ENCODE measurements at regions not wholly inside any gene's neighbourhood (a gene's known extent, or its start where the extent isn't known, plus 50 kb on each side); places are given as distances from the start of the nearest gene placed in this dataset.
"Not testable (repeated sequence)": the region's sequence is repeated elsewhere in the genome, so short reads cannot be mapped to it uniquely, and the experiment has no call there.

DNA sequence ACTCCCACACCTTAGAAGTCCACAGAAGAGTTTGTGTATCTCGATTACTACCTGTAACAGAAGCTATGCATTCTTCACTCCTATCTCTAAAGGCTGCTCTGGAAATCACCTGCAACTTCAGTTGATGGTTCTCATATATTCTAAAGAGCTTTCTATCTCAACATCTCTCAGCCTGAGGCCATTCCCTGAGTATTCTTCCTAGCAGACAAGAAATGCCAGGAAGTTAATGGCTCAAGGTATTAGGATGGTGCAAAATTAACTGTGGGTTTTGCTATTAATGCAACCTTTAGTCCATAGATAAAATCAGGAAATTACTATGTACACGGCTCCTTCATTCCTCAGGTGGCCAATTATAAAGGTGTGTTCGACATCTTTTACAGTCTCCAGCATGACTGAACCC lies 290.1 kb downstream of the ZNF716 start:
- not testable (repeated sequence) for H3K36me3 ChIP-seq (ENCODE audit: low read depth); H3K4me1 ChIP-seq (ENCODE audit: insufficient read depth, poor library complexity, severe bottlenecking); ATAC-seq (ENCODE audit: low read depth); DNase-seq (ENCODE audit: low spot score); H3K27ac ChIP-seq (ENCODE audit: poor library complexity, severe bottlenecking); H3K27me3 ChIP-seq (ENCODE audit: insufficient read depth, poor library complexity, severe bottlenecking); H3K4me3 ChIP-seq (ENCODE audit: severe bottlenecking); H3K9me3 ChIP-seq (ENCODE audit: severe bottlenecking)

DNA sequence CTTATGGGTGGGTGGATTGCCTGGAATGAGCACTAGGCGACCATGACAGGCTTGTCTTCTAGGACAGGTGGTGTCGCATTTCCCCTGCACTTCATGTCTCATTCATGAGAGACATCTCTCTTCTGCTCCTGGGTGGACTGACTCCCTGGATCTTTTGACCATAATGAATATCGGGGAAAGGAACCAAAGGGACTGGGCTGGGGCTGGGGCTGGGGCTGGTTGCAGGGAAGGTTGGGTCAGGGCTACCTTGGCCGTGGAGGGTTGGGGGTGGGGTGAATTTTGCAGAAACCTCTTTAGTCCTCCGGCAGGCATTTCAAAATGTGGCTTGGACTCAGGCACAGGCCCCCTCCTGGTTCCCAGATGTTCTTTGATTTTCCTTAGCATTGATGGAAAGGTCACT lies 319.2 kb downstream of the ZNF716 start:
- TF ChIP-seq, protein P1, sequence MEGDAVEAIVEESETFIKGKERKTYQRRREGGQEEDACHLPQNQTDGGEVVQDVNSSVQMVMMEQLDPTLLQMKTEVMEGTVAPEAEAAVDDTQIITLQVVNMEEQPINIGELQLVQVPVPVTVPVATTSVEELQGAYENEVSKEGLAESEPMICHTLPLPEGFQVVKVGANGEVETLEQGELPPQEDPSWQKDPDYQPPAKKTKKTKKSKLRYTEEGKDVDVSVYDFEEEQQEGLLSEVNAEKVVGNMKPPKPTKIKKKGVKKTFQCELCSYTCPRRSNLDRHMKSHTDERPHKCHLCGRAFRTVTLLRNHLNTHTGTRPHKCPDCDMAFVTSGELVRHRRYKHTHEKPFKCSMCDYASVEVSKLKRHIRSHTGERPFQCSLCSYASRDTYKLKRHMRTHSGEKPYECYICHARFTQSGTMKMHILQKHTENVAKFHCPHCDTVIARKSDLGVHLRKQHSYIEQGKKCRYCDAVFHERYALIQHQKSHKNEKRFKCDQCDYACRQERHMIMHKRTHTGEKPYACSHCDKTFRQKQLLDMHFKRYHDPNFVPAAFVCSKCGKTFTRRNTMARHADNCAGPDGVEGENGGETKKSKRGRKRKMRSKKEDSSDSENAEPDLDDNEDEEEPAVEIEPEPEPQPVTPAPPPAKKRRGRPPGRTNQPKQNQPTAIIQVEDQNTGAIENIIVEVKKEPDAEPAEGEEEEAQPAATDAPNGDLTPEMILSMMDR (IDR thresholded peaks at IDR 0.05; ENCODE audit: poor library complexity, severe bottlenecking): no peak
- H3K27ac ChIP-seq (ENCODE audit: poor library complexity, severe bottlenecking): no peak overlapping the region
- no peaks in the 10 kb centered on the region for H3K9me3 ChIP-seq (ENCODE audit: severe bottlenecking)
- H3K4me1 ChIP-seq (ENCODE audit: insufficient read depth, poor library complexity, severe bottlenecking): no peaks in the 10 kb centered on the region
- DNase-seq (ENCODE audit: low spot score) (no peak), ATAC-seq (ENCODE audit: low read depth) (no peak)
- no peaks in the 10 kb centered on the region for H3K36me3 ChIP-seq (ENCODE audit: low read depth)
- no peak overlapping the region for H3K4me3 ChIP-seq (ENCODE audit: severe bottlenecking)
- H3K27me3 ChIP-seq (ENCODE audit: insufficient read depth, poor library complexity, severe bottlenecking): no peaks in the 10 kb centered on the region

DNA sequence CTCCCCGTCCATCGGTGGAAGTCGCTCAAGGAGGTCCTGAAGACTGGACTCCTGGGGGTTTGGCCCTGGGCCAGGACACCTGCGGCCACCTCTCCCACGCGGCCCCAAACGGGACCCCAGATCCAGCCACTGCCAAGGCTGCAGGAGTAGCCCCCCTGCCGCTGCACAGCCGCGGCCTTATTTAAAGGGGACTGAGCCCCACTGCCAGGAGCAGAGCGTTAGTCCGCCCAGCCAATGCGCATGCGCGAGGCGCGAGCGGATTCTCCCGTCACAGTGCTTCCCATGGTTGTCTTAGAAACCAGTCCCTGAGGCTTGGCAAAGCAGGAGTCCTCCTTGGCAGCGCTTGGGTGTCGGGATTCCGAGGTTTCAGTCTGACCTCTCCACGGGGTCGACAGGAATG lies 320.0 kb downstream of the ZNF716 start:
- Histone ChIP-seq H3K36me3 (ENCODE audit: low read depth) (no peaks in the 10 kb centered on the region), H3K27ac (ENCODE audit: poor library complexity, severe bottlenecking) (no peak overlapping the region), H3K4me1 (ENCODE audit: insufficient read depth, poor library complexity, severe bottlenecking) (no peaks in the 10 kb centered on the region), H3K9me3 (ENCODE audit: severe bottlenecking) (no peaks in the 10 kb centered on the region), H3K27me3 (ENCODE audit: insufficient read depth, poor library complexity, severe bottlenecking) (no peaks in the 10 kb centered on the region), H3K4me3 (ENCODE audit: severe bottlenecking) (no peak overlapping the region)
- TF ChIP-seq, protein P1 (IDR thresholded peaks at IDR 0.05; ENCODE audit: poor library complexity, severe bottlenecking): no peak
- ATAC-seq (ENCODE audit: low read depth) (no peak), DNase-seq (ENCODE audit: low spot score) (no peak)

DNA sequence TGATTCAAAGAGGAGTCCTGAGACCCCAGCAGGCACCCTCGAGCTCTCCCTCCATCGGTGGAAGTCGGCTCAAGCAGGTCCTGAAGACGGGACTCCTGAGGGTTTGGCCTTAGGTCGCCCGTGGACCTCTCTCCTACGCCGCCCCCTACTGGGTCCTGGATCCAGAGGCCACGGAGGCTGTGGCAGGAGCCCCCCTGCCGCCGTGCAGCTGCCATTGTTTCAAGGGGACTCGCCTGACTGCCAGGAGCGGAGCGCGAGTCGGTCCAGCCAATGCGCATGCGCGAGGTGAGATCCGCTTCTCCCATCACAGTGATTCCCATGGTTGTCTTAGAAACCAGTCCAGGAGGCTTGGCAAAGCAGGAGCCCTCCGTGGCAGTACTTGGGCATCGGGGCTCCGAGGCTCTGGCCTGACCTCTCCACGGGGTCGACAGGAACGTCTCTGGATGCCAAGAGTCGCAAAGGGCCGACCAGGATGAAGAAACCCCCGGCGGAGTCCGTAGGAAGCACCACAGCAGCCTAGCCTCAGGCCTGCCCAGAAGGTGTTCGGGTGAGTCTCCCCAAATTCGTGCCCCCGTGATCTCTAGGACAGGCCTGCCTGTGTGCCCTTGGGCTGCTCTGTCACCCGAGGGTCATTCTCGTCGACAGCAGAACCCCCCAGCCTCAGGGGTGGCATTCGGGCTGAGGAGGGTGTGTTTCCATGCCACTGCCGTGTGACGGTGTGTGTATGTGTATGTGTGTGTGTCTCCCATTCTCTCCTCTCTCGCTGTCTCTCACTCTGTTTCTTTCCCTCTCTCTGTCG lies 322.3 kb downstream of the ZNF716 start:
- no peaks in the 10 kb centered on the region for H3K27me3 ChIP-seq (ENCODE audit: insufficient read depth, poor library complexity, severe bottlenecking)
- no peaks in the 10 kb centered on the region for H3K9me3 ChIP-seq (ENCODE audit: severe bottlenecking)
- H3K27ac ChIP-seq (ENCODE audit: poor library complexity, severe bottlenecking): no peak overlapping the region
- ATAC-seq (ENCODE audit: low read depth): no peak
- H3K4me3 ChIP-seq (ENCODE audit: severe bottlenecking): no peak overlapping the region
- no peak for DNase-seq (ENCODE audit: low spot score)
- H3K4me1 ChIP-seq (ENCODE audit: insufficient read depth, poor library complexity, severe bottlenecking): no peaks in the 10 kb centered on the region
- TF ChIP-seq, protein P1 (IDR thresholded peaks at IDR 0.05; ENCODE audit: poor library complexity, severe bottlenecking): no peak
- no peaks in the 10 kb centered on the region for H3K36me3 ChIP-seq (ENCODE audit: low read depth)

DNA sequence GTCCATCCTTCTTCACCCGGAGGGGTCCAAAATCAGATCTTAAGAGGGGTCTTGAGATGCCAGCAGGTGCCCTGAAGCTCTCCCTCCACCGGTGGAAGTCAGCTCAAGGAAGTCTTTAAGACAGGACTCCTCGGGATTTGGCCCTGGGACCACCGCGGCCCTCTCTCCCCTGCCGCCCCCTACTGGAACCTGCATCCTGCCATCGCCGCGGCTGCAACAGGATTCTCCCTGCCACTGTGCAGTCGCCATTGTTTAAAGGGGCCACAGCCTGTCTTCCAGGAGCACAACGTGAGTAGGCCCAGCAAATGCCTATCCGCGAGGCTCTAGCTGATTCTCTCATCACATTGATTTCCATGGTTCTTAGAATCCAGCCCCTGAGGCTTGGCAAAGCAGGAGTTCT lies 324.3 kb downstream of the ZNF716 start:
- H3K36me3 ChIP-seq (ENCODE audit: low read depth): no peaks in the 10 kb centered on the region
- H3K9me3 ChIP-seq (ENCODE audit: severe bottlenecking): no peaks in the 10 kb centered on the region
- TF ChIP-seq, protein P1 (IDR thresholded peaks at IDR 0.05; ENCODE audit: poor library complexity, severe bottlenecking): no peak
- ATAC-seq (ENCODE audit: low read depth) (no peak), DNase-seq (ENCODE audit: low spot score) (no peak)
- H3K27me3 ChIP-seq (ENCODE audit: insufficient read depth, poor library complexity, severe bottlenecking): no peaks in the 10 kb centered on the region
- no peak overlapping the region for H3K27ac ChIP-seq (ENCODE audit: poor library complexity, severe bottlenecking)
- H3K4me1 ChIP-seq (ENCODE audit: insufficient read depth, poor library complexity, severe bottlenecking): no peaks in the 10 kb centered on the region
- no peak overlapping the region for H3K4me3 ChIP-seq (ENCODE audit: severe bottlenecking)

Data from RWPE2 (cell line).